ENCODE measurements at regions not wholly inside any gene's neighbourhood (a gene's known extent, or its start where the extent isn't known, plus 50 kb on each side); places are given as distances from the start of the nearest gene placed in this dataset.

DNA sequence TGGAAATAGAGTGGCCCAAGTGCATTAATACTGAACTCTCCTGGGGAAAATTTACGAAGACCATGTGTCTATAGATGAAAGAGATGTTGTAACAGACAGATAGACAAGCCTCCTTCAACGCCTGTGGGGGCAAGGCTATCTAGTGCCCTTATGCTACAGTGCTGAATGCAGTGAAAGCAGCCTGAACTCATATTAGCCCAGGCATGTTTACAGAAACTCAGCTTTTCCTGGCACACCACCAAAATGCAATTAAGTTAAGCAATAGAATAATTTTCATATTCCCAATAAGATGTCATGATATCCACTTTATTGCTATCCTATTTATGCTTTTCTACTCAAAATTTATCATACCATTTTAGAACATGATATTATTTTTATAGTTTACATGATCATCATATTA lies 277.0 kb downstream of the DIRAS2 start:
- Histone ChIP-seq H3K4me3 (ENCODE audit: low read length) (no peak overlapping the region), H3K36me3 (ENCODE audit: control insufficient read depth, insufficient read depth, low read length, severe bottlenecking) (no peaks in the 10 kb centered on the region), H3K9ac (ENCODE audit: low read length) (no peak overlapping the region), H3K9me3 (ENCODE audit: control insufficient read depth, low read length) (peaks cover 3% of the 10 kb centered on the region), H3K4me1 (ENCODE audit: control insufficient read depth, insufficient read depth, low read length) (no peaks in the 10 kb centered on the region), H3K27me3 (replicated peaks; ENCODE audit: control insufficient read depth, insufficient read depth, low read length) (no peaks in the 10 kb centered on the region)
- peak; percentile 1 for DNase-seq (ENCODE audit: low read depth)

GRCh38 chr9:90368241-90368640 lies 274.4 kb downstream of the DIRAS2 start:
- Histone ChIP-seq H3K9ac (ENCODE audit: low read length) (no peak overlapping the region), H3K4me1 (ENCODE audit: control insufficient read depth, insufficient read depth, low read length) (no peaks in the 10 kb centered on the region), H3K9me3 (ENCODE audit: control insufficient read depth, low read length) (no peaks in the 10 kb centered on the region), H3K27me3 (replicated peaks; ENCODE audit: control insufficient read depth, insufficient read depth, low read length) (no peaks in the 10 kb centered on the region), H3K36me3 (ENCODE audit: control insufficient read depth, insufficient read depth, low read length, severe bottlenecking) (no peaks in the 10 kb centered on the region), H3K4me3 (ENCODE audit: low read length) (no peak overlapping the region)
- no peak for DNase-seq (ENCODE audit: low read depth)

- H3K9me3 ChIP-seq (ENCODE audit: control insufficient read depth, low read length), result no peaks in the 10 kb centered on the region
- no peaks in the 10 kb centered on the region for H3K27me3 ChIP-seq (replicated peaks; ENCODE audit: control insufficient read depth, insufficient read depth, low read length)
- H3K36me3 ChIP-seq (ENCODE audit: control insufficient read depth, insufficient read depth, low read length, severe bottlenecking), result no peaks in the 10 kb centered on the region
- no peaks in the 10 kb centered on the region for H3K4me1 ChIP-seq (ENCODE audit: control insufficient read depth, insufficient read depth, low read length)
- no peak for DNase-seq (ENCODE audit: low read depth)
- H3K9ac ChIP-seq (ENCODE audit: low read length), result no peak overlapping the region
- H3K4me3 ChIP-seq (ENCODE audit: low read length), result no peak overlapping the region
Measured at GRCh38 chr9:90368928-90369327, 273.7 kb downstream of the DIRAS2 start.

GRCh38 chr9:90379771-90380170 lies 262.9 kb downstream of the DIRAS2 start:
- peaks cover 17% of the 10 kb centered on the region for H3K27me3 ChIP-seq (replicated peaks; ENCODE audit: control insufficient read depth, insufficient read depth, low read length)
- no peak overlapping the region for H3K4me3 ChIP-seq (ENCODE audit: low read length)
- H3K36me3 ChIP-seq (ENCODE audit: control insufficient read depth, insufficient read depth, low read length, severe bottlenecking), result no peaks in the 10 kb centered on the region
- no peak for DNase-seq (ENCODE audit: low read depth)
- no peaks in the 10 kb centered on the region for H3K9me3 ChIP-seq (ENCODE audit: control insufficient read depth, low read length)
- no peak overlapping the region for H3K9ac ChIP-seq (ENCODE audit: low read length)
- no peaks in the 10 kb centered on the region for H3K4me1 ChIP-seq (ENCODE audit: control insufficient read depth, insufficient read depth, low read length)

DNA sequence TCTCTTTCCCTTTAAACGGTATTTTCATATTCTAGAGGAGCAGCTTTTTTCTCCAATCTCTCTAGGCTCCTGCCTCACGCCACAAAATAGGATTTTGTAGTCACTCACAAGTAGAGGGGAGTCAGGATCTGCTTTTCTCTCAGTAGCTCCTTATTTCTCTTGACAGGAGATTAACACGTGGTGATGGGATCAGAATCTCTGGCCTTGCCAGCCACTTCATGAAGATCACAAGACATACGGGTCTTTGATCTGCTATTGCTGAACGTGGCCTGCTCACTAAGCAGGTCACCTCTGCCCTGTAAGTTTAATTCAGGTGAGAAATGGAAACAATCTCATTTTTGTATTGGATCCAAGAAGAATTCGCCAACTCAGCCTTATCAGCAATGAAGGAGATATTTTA lies 257.5 kb downstream of the DIRAS2 start:
- H3K4me1 ChIP-seq (ENCODE audit: control insufficient read depth, insufficient read depth, low read length), result no peaks in the 10 kb centered on the region
- DNase-seq (ENCODE audit: low read depth), result no peak
- peaks cover 7% of the 10 kb centered on the region for H3K27me3 ChIP-seq (replicated peaks; ENCODE audit: control insufficient read depth, insufficient read depth, low read length)
- no peaks in the 10 kb centered on the region for H3K36me3 ChIP-seq (ENCODE audit: control insufficient read depth, insufficient read depth, low read length, severe bottlenecking)
- H3K9me3 ChIP-seq (ENCODE audit: control insufficient read depth, low read length), result no peaks in the 10 kb centered on the region
- H3K4me3 ChIP-seq (ENCODE audit: low read length), result no peak overlapping the region
- no peak overlapping the region for H3K9ac ChIP-seq (ENCODE audit: low read length)

DNA sequence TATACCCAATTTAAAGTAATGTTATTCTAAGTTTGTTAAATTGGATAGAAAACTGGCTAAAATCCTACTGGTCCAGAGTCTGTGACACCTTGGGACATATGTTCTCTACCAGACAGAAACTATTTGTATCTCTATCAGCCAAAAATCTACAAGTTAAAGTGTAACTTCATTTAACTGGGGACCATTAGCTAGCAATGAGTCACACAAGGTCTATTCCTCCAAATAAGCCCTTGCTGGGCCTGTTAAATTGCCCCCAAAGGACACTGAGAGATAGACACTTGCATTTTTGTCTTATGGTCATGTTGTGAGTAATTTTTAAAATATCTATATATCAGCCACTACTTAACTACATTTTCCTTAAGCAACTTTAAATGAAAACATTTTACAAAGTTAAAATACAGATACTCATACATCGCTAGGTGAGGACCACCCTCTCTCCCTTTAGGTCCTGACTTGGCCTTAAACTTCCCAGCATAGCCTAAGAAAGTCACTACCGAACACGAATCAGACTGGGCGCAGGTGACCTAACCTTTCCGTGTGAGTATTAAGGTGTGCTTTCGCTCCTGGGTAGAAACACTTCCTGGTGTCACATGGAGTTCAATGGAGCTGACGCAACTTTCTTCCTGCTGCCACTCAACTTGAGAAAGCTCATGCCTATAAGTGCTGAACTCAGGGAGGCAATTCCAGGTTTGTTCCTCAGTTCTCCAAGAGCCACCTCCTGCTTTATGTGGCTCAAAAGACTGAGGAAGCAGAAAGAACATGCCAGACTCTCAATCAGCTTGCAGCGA lies 249.1 kb downstream of the DIRAS2 start:
- Histone ChIP-seq H3K9me3 (ENCODE audit: control insufficient read depth, low read length) (no peaks in the 10 kb centered on the region), H3K4me3 (ENCODE audit: low read length) (no peak overlapping the region), H3K27me3 (replicated peaks; ENCODE audit: control insufficient read depth, insufficient read depth, low read length) (no peaks in the 10 kb centered on the region), H3K9ac (ENCODE audit: low read length) (no peak overlapping the region), H3K4me1 (ENCODE audit: control insufficient read depth, insufficient read depth, low read length) (no peaks in the 10 kb centered on the region), H3K36me3 (ENCODE audit: control insufficient read depth, insufficient read depth, low read length, severe bottlenecking) (no peaks in the 10 kb centered on the region)
- no peak for DNase-seq (ENCODE audit: low read depth)

GRCh38 chr9:90394871-90395270 lies 247.8 kb downstream of the DIRAS2 start:
- DNase-seq (ENCODE audit: low read depth), result no peak
- H3K9ac ChIP-seq (ENCODE audit: low read length), result no peak overlapping the region
- no peaks in the 10 kb centered on the region for H3K4me1 ChIP-seq (ENCODE audit: control insufficient read depth, insufficient read depth, low read length)
- no peaks in the 10 kb centered on the region for H3K36me3 ChIP-seq (ENCODE audit: control insufficient read depth, insufficient read depth, low read length, severe bottlenecking)
- H3K27me3 ChIP-seq (replicated peaks; ENCODE audit: control insufficient read depth, insufficient read depth, low read length), result no peaks in the 10 kb centered on the region
- no peaks in the 10 kb centered on the region for H3K9me3 ChIP-seq (ENCODE audit: control insufficient read depth, low read length)
- no peak overlapping the region for H3K4me3 ChIP-seq (ENCODE audit: low read length)

DNA sequence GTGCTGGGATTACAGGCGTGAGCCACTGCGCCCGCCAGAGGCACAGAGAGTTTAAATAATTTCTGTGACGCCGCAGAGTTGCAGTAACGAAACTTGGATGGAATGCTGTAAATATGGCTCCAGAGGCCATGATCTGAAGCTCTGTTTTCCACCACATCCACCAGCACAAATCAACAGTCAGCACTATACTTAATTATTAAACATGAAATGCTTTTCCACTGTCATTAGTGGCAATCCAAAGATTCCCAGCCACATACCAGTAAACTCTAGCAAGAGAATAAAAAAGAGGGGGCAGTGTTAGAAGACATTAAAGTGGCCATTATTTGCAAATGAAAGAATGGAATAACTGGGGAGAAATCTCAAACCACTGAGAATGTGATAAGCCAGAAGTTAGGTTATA lies 242.5 kb downstream of the DIRAS2 start:
- no peak overlapping the region for H3K4me3 ChIP-seq (ENCODE audit: low read length)
- no peaks in the 10 kb centered on the region for H3K4me1 ChIP-seq (ENCODE audit: control insufficient read depth, insufficient read depth, low read length)
- H3K36me3 ChIP-seq (ENCODE audit: control insufficient read depth, insufficient read depth, low read length, severe bottlenecking), result no peaks in the 10 kb centered on the region
- peaks cover 7% of the 10 kb centered on the region for H3K9me3 ChIP-seq (ENCODE audit: control insufficient read depth, low read length)
- H3K9ac ChIP-seq (ENCODE audit: low read length), result no peak overlapping the region
- peaks cover 6% of the 10 kb centered on the region for H3K27me3 ChIP-seq (replicated peaks; ENCODE audit: control insufficient read depth, insufficient read depth, low read length)
- no peak for DNase-seq (ENCODE audit: low read depth)

GRCh38 chr9:90408659-90409058 lies 234.0 kb downstream of the DIRAS2 start:
- Histone ChIP-seq H3K36me3 (ENCODE audit: control insufficient read depth, insufficient read depth, low read length, severe bottlenecking) (no peaks in the 10 kb centered on the region), H3K9me3 (ENCODE audit: control insufficient read depth, low read length) (peaks cover 34% of the 10 kb centered on the region), H3K9ac (ENCODE audit: low read length) (no peak overlapping the region), H3K4me1 (ENCODE audit: control insufficient read depth, insufficient read depth, low read length) (no peaks in the 10 kb centered on the region), H3K4me3 (ENCODE audit: low read length) (no peak overlapping the region), H3K27me3 (replicated peaks; ENCODE audit: control insufficient read depth, insufficient read depth, low read length) (peaks cover 6% of the 10 kb centered on the region)
- no peak for DNase-seq (ENCODE audit: low read depth)

DNA sequence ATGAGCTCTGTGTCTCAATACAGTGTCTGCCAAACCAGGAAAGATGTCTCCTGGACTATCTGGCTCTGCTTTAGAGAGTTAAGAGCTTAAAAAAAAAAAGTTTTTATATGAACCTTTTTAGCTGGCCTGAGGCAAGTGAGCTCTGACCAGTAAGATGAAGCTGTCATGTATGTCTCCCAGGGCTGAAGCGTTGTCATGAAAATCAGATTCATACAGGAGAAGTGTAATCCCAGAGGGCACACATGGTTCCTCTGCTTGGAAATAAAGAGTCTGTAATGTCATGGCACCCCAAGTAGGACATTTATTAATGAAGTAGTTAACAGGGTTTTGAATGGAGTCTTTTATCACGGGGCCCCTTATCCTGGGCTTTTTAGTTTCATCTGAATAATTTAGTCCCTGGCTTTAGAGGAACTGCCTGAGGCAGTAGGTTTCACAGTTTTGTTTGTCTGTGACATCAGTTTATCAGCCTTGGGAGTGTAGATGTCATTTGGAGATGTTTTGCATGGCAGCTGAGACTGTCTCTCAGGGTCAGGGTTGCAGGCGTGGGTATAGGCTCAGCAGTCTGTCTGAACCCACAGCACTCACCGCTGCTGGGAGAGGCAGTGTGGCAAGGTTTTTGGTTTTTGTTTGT lies 223.3 kb downstream of the DIRAS2 start:
- no peak for DNase-seq (ENCODE audit: low read depth)
- Histone ChIP-seq H3K4me1 (ENCODE audit: control insufficient read depth, insufficient read depth, low read length) (no peaks in the 10 kb centered on the region), H3K9me3 (ENCODE audit: control insufficient read depth, low read length) (no peaks in the 10 kb centered on the region), H3K27me3 (replicated peaks; ENCODE audit: control insufficient read depth, insufficient read depth, low read length) (peaks cover 10% of the 10 kb centered on the region), H3K9ac (ENCODE audit: low read length) (no peak overlapping the region), H3K36me3 (ENCODE audit: control insufficient read depth, insufficient read depth, low read length, severe bottlenecking) (no peaks in the 10 kb centered on the region), H3K4me3 (ENCODE audit: low read length) (no peak overlapping the region)

GRCh38 chr9:90420211-90420610 lies 222.4 kb downstream of the DIRAS2 start:
- Histone ChIP-seq H3K36me3 (ENCODE audit: control insufficient read depth, insufficient read depth, low read length, severe bottlenecking) (no peaks in the 10 kb centered on the region), H3K9me3 (ENCODE audit: control insufficient read depth, low read length) (no peaks in the 10 kb centered on the region), H3K4me1 (ENCODE audit: control insufficient read depth, insufficient read depth, low read length) (no peaks in the 10 kb centered on the region), H3K27me3 (replicated peaks; ENCODE audit: control insufficient read depth, insufficient read depth, low read length) (peaks cover 14% of the 10 kb centered on the region), H3K4me3 (ENCODE audit: low read length) (no peak overlapping the region), H3K9ac (ENCODE audit: low read length) (no peak overlapping the region)
- DNase-seq (ENCODE audit: low read depth), result no peak
